ENCODE measurements at regions not wholly inside any gene's neighbourhood (a gene's known extent, or its start where the extent isn't known, plus 50 kb on each side); places are given as distances from the start of the nearest gene placed in this dataset.

DNA sequence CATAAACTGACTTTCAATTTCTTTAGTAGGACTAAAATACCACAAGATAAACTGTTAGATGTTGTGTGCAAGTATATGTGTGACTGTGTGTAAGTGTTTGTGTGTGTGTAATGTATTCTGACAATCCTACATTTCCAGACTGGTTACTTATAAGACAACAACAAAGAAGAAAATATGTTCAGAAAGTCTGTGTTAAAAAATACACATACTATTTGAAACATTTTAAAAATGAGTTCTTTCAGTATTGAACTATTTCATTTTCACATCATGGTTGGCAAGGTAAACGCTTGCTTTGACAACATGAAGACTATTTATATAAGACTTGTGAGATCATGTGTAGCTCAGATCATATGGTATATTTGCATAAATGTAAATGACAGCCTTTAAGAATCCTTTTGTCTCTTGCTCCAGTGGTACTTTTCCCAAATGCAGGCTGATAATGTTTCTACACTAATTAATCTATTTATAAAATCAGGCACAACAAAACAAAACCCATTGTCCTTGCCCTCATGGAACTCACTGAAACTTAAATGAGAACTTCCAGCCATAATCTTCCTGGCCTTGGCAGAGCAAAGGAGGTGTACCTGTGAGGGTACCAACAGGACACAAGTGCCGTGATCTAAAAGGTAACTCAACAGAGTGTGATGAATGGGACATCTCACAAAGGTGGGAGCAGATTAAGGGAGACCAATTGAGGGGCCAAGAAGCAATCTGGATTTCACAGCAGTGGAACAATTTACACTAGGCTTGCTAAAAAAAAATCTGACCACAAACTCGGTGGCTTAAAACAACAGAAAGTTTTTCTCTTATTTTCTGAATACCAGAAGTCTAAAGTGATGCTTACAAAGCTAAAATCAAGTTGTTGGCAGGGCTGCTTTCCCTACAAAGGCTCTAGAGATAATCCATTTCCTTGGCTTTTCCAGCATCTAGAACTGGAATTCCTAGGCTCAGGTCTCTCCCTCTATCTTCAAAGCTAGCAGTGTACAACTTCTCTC, 349.0 kb downstream of the TBC1D4 start:
- DNase-seq (ENCODE audit: low read depth in 2 of 2): no peak

DNA sequence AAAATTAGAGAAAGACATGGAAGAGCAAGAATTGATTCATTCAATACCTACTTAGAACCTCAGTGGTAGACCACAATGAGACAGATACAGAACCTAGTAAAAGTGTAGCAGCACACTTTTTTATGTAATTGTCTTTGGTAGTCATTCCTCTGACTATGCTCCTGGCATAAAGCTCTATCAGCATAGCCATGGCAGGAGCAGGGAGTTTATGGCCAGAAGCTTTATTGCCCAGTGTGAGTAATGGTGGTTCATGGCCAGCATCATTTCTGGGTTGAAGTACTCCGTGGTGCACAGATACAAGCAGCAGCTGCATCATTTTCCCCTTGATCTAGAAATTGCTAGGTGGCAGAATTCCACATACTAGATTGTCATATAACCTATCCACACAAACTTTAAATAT, 352.6 kb downstream of the TBC1D4 start:
- DNase-seq (ENCODE audit: low read depth in 2 of 2): no peak

DNA sequence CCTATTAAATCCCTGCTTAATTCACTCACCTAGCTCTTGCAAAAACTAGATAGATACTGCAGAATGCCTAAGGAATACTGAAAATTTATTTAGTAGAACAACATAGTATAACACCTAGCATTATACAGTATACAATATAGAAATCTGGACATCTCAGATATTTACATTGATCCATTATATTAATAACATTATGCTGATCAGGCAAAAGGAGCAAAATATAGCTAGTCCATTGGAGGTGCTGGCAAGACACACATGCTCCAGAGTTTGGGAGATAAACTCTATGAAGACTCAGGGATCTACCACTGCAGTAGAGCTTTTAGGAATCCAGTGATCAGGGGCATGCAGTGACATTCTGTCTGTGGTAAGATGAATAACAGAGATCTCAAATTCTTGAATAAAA, 357.6 kb downstream of the TBC1D4 start:
- no peak for DNase-seq (ENCODE audit: low read depth in 2 of 2)

DNA sequence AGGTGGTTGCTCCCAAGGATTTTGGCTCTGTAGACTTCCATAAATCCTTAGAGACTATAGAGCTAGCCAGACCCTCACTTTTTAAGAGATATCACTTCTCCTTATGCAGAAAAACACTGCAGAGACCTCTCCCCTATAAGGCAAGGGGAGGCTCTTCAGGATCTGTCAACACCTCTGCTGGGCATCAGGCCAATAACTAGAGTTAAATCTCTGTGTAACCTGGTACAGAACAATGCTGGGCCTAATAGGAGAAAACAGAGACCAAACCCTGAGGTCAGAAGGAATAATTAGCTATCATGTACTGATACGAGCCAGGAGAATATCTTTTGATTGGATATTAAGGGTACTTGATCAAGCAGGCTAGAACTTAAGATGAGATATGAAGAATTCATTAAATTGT, 358.5 kb downstream of the TBC1D4 start:
- DNase-seq (ENCODE audit: low read depth in 2 of 2): no peak

DNA sequence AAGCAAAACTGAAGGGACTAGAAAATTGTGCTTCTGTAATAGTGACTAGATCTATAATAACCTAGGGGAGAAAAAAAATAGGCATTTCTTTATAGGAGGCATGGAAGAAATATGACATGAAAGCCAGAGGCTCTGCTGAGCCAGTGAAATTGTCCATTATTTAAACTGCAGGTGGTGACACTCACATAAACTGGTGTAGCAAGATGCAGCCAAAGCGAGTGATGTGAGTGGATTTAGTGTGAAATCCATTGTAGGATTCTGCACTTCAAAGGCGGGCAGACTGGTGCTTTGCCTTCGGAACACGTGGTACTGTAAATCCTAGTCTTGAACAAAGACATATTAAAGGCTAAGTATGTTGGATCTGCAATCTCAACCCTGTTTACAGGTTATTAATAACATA, 361.9 kb downstream of the TBC1D4 start:
- no peak for DNase-seq (ENCODE audit: low read depth in 2 of 2)

DNA sequence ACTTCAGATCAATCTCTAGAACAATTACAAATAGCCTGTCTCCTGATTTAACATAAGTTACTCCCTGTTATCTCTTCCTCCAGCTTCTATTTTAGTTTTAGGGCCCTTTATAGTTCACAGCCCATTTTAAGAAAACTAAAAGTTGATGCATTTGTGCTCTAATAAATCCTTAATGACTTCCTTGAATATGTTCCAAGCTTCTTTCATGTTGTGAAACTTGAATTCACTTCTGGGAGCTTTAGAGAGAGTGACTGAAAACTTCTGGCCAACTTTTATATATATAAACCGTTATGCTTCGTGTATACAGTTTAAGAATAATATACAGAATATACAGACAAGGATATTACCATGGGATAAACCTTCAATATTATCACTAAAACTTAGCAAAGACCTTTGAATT, 366.8 kb downstream of the TBC1D4 start:
- no peak for DNase-seq (ENCODE audit: low read depth in 2 of 2)

DNA sequence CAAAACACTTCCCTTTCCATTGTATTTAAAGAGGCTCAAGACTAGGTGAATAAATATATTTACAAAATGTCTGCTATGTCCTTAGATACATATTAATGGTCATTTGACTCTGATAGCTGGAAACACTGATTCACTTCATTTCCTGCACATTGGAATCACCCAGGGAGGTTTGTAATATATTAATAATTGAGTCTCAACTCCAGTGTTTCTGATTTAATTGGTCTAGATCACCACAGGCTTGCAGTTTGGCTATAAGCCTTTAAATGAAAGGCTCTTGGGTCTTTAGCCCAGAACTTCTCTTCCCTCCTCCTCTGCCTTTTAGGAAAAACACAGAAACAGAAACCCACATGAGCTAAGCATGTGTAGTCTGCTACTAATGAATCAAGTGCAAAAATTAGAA, 378.0 kb downstream of the TBC1D4 start:
- no peak for DNase-seq (ENCODE audit: low read depth in 2 of 2)

DNA sequence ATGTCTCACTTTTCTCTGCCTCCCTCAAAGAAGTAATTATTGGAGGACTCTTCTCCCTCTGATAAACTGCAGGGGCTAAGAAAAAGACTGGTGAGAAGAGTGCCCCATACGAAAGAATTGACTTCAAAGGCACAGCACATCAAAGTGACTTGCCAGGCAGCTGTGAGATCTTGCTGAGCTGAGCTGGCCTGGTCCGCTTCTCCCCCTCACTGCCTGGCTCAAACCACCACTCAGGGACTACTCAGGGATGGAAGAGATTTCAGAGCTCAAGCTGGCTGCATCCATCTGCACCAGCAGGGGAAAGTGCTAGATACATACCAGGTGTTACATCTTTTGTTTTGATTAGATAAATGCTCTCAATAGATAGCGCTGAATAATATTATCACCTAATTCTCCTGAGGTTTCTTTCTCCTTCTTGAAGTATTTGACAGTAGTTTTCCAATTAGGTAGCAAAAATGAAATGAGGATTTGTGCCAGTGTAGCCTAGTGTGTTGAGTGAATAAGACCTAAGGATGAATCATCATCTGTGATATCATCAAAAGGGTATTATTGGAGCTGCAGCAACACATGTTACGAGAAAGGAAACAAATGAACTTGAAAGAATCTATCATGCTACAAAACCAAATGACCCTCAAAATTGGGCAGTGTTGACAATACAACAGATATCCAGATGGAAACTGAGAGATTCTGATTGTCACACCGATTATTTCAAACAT, 379.8 kb downstream of the TBC1D4 start:
- DNase-seq (ENCODE audit: low read depth in 2 of 2): no peak

DNA sequence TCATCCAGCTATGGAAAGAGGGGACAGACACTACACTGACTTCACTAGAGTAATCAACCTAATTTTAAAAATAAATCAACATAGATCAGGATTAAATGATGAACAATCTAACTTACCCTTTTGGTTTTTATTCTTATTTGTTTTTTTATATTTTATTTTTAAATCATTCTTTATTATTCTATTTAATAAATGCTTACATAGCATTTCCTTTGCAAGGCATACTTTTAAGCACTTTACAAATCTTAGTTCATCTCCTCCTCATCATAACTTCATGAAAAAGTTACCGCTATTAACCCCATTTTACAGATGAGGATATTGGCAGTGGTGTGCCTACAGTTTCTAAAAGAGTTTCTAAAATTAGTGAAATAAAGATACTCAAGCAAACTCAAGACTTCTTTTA, 380.6 kb downstream of the TBC1D4 start:
- DNase-seq (ENCODE audit: low read depth in 2 of 2): no peak

DNA sequence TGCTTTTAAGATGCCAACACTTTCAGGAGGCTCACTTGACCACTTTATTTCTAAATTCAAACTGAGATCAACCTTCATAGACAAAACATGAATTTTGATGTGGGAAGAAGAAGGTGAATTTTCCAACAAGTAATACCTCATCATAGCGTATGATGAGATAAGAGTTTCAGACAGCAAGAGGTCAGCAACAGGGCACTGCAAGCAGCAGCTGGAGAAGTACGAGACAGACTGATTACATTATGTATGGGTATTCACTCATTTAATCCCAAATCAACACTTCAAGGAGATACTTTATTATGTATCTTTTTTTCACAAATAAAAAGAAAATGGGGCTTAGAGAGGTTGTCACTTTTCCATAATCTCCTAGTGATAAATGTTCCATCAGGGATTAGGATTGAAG, 389.8 kb downstream of the TBC1D4 start:
- no peak for DNase-seq (ENCODE audit: low read depth in 2 of 2)

DNA sequence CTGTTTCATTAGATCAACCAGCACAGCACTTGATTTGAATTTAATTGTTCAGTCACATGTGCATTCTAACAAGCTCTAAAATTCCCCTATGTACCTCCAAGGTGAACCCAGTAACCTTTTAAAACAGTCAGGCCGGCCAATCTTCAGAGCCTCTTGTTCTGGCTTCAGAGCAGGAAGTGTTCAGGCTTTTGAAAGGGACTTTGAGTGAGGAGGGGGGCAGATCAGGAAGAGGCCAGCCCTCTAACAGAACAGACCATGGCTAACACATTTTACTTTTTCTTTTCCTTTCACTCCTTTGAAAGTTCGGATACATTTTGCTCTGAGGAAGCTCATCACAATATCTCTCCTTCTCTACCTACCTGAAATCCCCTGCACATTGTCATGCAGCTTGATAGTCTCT, 390.3 kb downstream of the TBC1D4 start:
- no peak for DNase-seq (ENCODE audit: low read depth in 2 of 2)

DNA sequence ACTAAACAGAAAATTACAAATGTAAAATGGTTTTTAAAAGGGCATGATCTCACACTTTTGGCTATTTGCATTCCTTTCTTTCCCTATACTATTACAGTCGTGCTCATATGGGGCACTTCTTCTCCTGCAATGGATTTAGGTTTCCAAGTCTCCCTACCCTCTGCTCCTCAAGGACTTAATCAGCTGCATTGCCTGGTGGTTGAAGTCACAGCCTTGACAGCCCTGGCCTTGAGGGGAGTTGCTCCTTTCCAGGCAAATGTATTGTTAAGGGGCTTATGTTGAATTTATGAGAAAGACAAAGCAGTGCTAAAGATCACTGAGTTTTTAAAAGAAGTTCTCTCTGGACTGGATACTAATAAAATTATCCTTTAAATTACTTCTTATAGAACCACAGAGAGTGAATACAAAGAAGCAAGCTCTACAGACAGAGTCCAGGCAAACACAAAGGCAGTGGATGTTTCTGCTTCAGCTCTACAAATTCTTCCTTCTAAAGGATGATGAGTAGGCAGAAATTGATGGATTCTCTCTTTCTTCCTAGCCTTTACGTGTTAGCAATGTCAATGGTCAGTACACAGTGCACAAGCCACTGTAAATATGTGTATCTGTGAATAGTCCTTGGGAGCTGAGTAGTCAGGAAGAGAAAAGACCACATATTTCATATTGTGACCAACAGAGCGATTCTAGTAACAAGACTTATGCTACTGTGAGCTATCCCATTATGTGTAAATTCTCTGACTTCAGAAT, 390.9 kb downstream of the TBC1D4 start:
- no peak for DNase-seq (ENCODE audit: low read depth in 2 of 2)

DNA sequence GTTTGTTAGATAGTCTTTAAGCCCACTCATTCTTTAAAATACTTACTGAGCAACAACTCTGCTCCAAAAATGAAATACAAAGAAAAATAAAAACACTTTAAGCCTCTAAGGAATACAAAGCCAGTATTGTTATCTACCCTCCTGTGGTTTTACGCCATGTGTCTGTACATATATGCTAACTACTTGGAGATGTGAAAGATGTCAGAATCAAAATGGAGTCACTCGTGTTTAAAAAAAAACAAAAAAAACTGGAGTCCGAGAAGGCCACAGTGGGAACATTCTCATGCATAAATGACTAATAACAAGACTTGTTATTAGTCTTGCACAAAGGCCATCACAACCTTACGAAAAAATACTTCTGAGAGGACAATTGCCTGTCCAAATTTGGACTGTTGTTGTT, 393.1 kb downstream of the TBC1D4 start:
- no peak for DNase-seq (ENCODE audit: low read depth in 2 of 2)

DNA sequence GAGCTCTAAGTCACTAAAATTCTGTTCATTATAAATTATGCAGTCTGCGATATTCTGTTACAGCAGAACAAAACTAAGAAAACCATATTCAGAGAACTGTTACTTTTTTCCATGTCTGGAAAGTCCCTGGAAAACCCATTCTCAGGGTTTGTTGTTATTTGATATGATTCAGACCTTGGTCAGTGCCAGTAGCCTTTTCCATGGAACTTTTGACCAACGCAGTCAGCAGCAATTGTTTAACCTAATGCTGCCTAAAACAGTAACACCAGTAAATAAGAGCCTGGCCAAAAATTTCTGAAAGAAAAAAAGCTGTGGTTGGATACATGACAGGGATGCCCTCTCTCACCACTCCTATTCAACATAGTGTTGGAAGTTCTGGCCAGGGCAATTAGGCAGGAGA, 402.7 kb downstream of the TBC1D4 start:
- no peak for DNase-seq (ENCODE audit: low read depth in 2 of 2)

DNA sequence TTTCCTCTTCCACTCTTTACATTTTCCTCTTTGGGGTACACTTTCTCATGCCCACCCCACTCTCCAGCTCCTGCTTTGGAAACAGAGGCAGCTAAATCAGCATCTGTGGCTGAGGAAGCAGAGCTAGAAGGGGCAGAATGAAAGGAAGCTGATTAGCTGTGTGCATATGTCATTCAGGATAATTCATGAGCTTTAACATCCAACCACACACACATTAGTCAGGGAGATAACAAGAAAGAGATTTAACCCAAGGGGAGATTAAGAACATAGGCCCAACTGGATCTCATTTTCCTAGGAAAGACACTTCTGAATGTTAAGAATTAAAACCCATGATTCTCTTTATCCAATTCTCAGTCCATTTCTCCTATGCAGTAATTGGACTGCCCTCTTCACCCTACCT, 405.5 kb downstream of the TBC1D4 start:
- no peak for DNase-seq (ENCODE audit: low read depth in 2 of 2)

DNA sequence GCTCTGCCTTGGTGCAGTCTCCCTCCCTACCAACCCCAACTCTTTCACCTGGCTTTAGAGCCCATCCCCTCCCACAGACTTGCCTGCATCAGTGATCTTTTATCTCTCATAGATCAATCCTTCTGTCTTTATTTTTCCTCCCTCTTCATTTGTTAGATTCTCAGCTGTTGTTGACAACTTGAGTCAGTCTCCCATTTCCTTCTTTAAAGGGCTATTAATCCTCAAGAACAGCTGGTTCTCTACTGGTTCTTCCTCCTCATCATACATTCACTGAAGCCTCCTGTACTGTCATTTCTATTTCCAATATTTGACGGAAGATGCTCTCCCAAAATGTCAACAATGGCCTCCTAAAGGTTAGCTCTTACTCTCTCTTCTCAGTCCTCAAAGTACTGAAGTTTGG, 408.2 kb downstream of the TBC1D4 start:
- DNase-seq (ENCODE audit: low read depth in 2 of 2): no peak

DNA sequence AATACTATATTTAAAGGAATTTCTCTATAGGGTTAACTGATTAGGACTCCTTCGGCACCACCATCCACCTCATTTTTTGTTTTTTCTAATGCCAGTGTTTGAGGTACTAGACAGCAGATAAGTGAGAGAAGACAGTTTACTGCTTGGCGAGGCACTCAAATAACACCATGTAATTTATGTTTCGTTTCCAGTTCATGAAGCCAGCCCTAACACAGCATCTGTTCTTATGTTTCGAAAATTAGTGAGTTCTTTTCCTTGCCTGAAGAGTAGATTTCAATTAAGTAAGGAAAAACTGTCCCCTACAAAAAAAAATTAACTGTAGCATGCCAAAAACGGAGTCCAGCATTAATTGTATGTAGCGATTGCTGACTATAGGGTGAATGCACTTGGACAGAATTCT, 409.1 kb downstream of the TBC1D4 start:
- DNase-seq (ENCODE audit: low read depth in 2 of 2): no peak

DNA sequence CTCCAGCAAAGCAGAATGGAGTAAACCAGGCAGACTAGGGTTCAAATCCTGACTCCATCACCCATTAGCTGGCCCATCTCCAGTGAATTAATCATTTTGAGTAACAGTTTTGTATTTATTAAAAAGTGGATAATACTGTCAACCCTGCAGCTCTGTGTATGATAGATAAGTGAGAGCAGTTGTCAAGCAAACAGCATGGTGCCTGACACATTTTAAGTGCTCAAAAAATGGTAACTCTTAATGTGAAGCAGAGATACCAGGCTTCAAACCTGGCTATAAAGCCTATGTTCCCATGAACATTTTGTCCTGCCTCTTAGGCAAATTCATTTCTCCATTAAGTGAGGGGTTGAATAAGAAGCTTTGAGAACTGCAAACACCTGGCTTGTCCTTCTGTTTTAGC, 409.6 kb downstream of the TBC1D4 start:
- DNase-seq (ENCODE audit: low read depth in 2 of 2): no peak

DNA sequence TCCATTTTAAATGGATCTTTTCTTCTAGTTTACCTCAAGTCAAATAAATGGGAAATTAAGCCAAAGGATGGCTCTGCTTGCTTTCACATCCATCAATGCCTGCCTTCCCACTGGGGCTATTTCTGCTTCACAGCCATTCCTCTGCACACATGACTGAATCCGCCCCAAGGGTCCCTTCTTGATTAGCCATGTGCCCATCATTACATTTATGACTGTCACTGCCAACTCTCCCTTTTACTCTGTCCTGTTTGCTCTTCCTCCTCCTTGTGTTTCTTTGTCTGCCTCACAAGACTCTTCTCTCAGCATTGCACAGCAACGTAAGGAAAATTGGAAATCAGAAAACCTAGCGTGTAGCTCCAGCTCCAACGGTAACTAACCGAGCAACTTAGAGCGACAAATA, 410.2 kb downstream of the TBC1D4 start:
- no peak for DNase-seq (ENCODE audit: low read depth in 2 of 2)

DNA sequence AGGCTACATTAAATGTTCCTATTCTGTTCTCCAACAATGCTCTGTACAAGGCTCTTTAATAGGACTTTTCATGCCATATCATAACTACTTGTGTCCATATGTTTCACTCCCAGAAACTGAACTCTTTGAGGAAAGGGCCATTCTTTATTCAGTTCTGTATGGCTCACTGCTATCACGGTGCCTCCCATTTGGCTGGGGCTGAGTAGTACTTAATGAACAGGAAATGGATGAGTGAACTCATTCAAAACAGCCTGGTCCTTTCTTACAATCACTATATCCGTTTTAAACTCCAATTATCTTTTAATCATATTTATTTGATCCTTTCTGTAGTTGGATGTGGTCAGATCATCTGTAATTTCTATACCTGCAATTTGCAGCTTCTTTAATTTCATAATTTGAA, 410.6 kb downstream of the TBC1D4 start:
- no peak for DNase-seq (ENCODE audit: low read depth in 2 of 2)

DNA sequence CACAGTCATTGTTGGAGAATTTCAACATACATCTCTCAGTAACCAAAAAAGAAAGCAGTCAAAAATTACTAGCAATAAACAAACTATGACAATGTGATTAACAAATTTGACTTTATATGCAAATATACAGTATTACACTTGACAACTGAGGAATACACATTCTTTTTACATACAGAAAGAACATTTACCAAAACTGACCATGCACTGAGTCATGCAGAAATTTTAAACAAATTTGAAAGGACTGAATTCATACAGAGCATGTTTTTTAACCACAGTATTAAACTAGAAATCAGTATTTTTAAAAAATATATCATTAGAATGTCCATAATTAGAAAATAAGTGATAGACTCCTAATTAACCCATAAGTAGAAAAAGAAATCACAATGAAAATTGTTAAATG, 420.1 kb downstream of the TBC1D4 start:
- DNase-seq (ENCODE audit: low read depth in 2 of 2): no peak

DNA sequence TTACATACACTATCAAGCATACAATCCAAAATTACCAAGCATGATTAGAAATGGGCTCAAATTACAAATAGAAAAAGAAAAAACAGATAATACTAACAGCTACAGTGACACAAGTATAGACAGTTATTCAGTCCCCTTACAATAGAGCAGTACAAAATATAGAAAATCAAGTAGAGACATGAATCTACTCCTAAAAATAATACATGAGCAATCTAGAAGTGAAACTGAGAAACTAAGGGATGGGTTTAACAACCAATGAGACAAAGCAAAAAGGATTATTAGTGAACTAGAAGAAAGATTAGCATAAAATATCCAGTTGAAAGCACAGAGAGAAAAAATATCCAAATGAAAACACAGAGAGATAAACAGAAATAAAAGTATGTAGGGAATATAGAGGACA, 426.7 kb downstream of the TBC1D4 start:
- DNase-seq (ENCODE audit: low read depth in 2 of 2): no peak

DNA sequence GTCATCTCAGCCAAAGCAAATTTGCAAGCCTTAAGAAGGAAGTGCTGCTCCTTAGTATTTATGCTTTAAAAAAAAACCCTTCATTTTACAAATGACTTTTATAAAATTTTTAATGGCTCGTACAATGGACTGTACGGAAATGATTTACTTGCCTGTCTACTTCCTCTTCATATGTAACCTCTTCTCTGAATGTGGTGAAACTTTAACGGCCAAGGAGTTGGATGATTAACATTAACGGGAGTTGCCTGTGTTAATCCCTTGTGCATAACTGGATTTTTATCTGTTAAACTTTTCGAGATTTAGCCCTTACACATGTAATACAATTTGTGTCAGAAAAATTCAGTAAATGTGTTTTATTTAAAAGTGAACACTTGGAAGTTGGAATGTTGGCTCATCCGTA, 429.4 kb downstream of the TBC1D4 start:
- no peak for DNase-seq (ENCODE audit: low read depth in 2 of 2)

Measured in stimulated activated CD8-positive, alpha-beta memory T cell treated with anti-CD3 and anti-CD28 coated beads, Interleukin-2, amount 100 ng/mL, for 48 hours (primary cell).